Kidney (tissue), 13 donors: ENCODE measurements at regions not wholly inside any gene's neighbourhood (a gene's known extent, or its start where the extent isn't known, plus 50 kb on each side); places are given as distances from the start of the nearest gene placed in this dataset.

Experiments
- DNase-seq, 5 donors: peaks; one replicate each; pipeline ENCODE4 v3.0.0-alpha.2; 2013 to 2020
- FAIRE-seq: peaks from 2 replicates; lab custom pipeline; 2012; peaks lifted over from hg19 to GRCh38; lab: Jason Lieb, UNC
- H3K27ac ChIP-seq, 2 donors: one replicate each; pipeline ENCODE4 v1.7.0; 2013; ENCODE audit warnings: low read depth in 2 of 2, low read length in 2 of 2, inconsistent platforms in 1 of 2
- H3K27me3 ChIP-seq: one replicate; pipeline ENCODE4 v1.7.1; 2013; ENCODE audit warnings: low read length, inconsistent platforms; ENCODE audit not compliant: control insufficient read depth, insufficient read depth
- H3K36me3 ChIP-seq, 3 donors: one replicate each; pipeline versions ENCODE4 v1.7.0 to v1.7.1; 2013; ENCODE audit warnings: low read length in 3 of 3, control low read depth in 1 of 3, inconsistent platforms in 1 of 3; ENCODE audit not compliant: insufficient read depth in 3 of 3, control insufficient read depth in 2 of 3
- H3K4me1 ChIP-seq, 3 donors: one replicate each; pipeline versions ENCODE4 v1.7.0 to v1.7.1; 2013; ENCODE audit warnings: low read length in 3 of 3, inconsistent platforms in 1 of 3, low read depth in 1 of 3; ENCODE audit not compliant: control insufficient read depth in 2 of 3, insufficient read depth in 2 of 3
- H3K4me3 ChIP-seq, 3 donors: one replicate each; pipeline versions ENCODE4 v1.7.0 to v1.8.1; 2013; ENCODE audit warnings: low read length in 3 of 3, control low read depth in 1 of 3, inconsistent platforms in 1 of 3
- H3K9ac ChIP-seq, 3 donors: one replicate each; pipeline versions ENCODE4 v1.7.0 to v1.7.1; 2013; ENCODE audit warnings: low read length in 3 of 3, control low read depth in 1 of 3, inconsistent platforms in 1 of 3
- H3K9me3 ChIP-seq, 3 donors: one replicate each; pipeline versions ENCODE4 v1.7.0 to v1.7.1; 2013; ENCODE audit warnings: low read length in 3 of 3, control low read depth in 1 of 3, inconsistent platforms in 1 of 3; ENCODE audit not compliant: control insufficient read depth in 2 of 3, insufficient read depth in 1 of 3
- intact Hi-C: fragments of 100-400 bp; cut with DNase I; formaldehyde crosslinking; loops from one replicate; pipeline ENCODE4 v1.11.1; 2022
- TF ChIP-seq, protein P1 (sequence below): IDR thresholded peaks from 3 replicates; pipeline ENCODE4 v1.5.1; 2012; ENCODE audit warnings: mild to moderate bottlenecking, moderate library complexity, borderline replicate concordance; ENCODE audit not compliant: insufficient read depth; ENCODE audit errors: extremely low read depth
- donor health status: control.
- donor health status: control.
- donor health status: control.
- donor health status: control.
- donor health status: control.
- donor health status: DM: yes; HTN: yes; CAD: no.
- donor health status: Normal renal cell carcinoma (clear cell type).

DNA sequence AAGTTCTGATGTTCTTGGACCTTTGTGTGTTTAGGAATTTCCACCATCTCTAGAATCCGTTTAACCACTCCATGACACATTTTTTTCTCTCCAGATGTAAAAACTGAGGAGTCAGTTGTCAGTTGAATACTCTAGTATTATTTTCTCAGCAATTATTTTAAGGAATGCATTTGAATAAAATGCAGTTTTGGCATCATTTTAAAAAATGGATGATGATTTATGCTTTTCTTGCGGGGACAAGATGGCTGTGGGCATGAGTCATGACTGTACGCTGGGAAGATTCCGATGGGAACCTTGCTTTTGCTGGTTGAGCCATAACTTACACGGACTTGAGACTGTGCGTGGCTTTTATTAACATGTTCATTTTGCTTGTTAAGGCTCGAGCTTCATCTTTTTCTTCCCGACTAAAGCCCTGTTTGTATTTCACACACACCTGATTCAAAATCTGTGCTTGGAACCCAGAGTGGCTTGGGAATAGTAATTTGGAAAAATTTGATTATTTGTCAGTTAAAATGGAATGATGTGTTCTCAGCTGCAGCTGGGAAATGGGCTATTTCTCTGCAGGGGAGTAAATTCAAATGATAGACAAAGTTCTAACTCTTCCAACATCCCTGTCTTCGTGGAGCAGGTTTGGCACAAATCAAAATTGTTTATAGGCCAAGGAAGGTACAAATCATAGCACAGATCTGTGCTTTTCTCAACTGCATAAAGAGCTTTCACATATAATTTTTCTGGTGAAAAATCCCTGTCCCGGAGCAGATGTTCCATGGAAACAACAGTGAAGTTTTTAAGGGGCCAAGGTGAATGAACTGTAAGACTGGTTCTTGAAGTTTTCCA is 470.5 kb upstream of the JAG1 start:
- TF ChIP-seq, protein P1, sequence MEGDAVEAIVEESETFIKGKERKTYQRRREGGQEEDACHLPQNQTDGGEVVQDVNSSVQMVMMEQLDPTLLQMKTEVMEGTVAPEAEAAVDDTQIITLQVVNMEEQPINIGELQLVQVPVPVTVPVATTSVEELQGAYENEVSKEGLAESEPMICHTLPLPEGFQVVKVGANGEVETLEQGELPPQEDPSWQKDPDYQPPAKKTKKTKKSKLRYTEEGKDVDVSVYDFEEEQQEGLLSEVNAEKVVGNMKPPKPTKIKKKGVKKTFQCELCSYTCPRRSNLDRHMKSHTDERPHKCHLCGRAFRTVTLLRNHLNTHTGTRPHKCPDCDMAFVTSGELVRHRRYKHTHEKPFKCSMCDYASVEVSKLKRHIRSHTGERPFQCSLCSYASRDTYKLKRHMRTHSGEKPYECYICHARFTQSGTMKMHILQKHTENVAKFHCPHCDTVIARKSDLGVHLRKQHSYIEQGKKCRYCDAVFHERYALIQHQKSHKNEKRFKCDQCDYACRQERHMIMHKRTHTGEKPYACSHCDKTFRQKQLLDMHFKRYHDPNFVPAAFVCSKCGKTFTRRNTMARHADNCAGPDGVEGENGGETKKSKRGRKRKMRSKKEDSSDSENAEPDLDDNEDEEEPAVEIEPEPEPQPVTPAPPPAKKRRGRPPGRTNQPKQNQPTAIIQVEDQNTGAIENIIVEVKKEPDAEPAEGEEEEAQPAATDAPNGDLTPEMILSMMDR = no peak
- intact Hi-C loops = no loop called here

DNA sequence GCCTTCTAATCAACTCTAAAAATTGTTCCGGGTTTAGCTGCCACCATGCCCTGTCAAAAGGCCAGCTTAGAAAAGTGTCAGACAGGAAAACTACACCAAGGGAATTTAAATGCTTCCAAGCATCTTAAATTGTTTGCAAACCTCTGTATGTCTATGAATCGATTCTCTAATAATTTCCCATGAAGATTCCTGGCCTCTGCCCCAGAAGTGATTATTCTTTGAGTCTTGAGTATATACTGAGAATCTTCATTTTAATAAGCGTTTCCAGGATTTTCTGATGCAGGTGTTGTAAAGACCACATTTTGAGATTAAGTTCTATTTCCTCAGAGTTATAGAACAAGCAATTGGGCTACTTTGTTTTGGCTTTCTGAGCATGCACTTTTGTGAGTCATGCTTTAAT is 471.8 kb upstream of the JAG1 start:
- DNase-seq = no peak
- Histone ChIP-seq H3K4me1 (no peaks in the 10 kb centered on the region), H3K9me3 (no peaks in the 10 kb centered on the region), H3K27me3 (no peaks in the 10 kb centered on the region), H3K36me3 (no peaks in the 10 kb centered on the region), H3K9ac (no peak overlapping the region), H3K27ac (no peak overlapping the region), H3K4me3 (no peak overlapping the region)
- TF ChIP-seq, protein P1 = no peak
- intact Hi-C loops = no loop called here
- FAIRE-seq = no peak

More for the DNA sequence above, 470.5 kb upstream of the JAG1 start:
- Histone ChIP-seq H3K4me3 (no peak overlapping the region), H3K27me3 (no peaks in the 10 kb centered on the region), H3K36me3 (no peaks in the 10 kb centered on the region), H3K9ac (no peak overlapping the region), H3K4me1 (no peaks in the 10 kb centered on the region), H3K9me3 (no peaks in the 10 kb centered on the region), H3K27ac (no peak overlapping the region)
- no peak for DNase-seq
- FAIRE-seq = no peak

DNA sequence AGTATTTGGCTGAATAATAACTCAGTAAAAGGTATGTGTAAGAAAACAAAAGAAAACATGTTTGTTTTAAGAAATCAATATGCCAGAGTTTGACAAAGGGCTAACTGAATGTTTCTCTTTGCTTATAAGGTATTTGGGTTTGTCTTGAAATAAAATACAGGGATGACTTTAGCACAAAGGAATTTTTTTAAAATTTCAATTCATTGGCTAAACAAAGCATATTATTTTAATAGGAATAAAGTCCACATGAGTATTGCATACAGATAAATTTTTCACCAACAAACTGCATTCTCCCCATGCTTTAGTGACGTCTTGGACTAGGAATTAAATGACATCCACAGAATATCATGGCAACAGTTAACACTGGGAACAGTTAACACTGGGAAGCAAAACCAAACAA is 480.0 kb upstream of the JAG1 start:
- Histone ChIP-seq H3K4me1 (no peaks in the 10 kb centered on the region), H3K4me3 (no peak overlapping the region), H3K36me3 (no peaks in the 10 kb centered on the region), H3K9ac (no peak overlapping the region), H3K27me3 (no peaks in the 10 kb centered on the region), H3K27ac (no peak overlapping the region), H3K9me3 (no peaks in the 10 kb centered on the region)
- TF ChIP-seq, protein P1 = no peak
- intact Hi-C loops = no loop called here
- DNase-seq (no peak), FAIRE-seq (no peak)
